Bone marrow (tissue), 2 donors: ENCODE measurements at regions not wholly inside any gene's neighbourhood (a gene's known extent, or its start where the extent isn't known, plus 50 kb on each side); places are given as distances from the start of the nearest gene placed in this dataset.
"Not testable (repeated sequence)": the region's sequence is repeated elsewhere in the genome, so short reads cannot be mapped to it uniquely, and the experiment has no call there.

Experiments
- DNase-seq, 2 donors: peaks; one replicate each; lab custom pipeline; 2025; lab: John Stamatoyannopoulos, UW

DNA sequence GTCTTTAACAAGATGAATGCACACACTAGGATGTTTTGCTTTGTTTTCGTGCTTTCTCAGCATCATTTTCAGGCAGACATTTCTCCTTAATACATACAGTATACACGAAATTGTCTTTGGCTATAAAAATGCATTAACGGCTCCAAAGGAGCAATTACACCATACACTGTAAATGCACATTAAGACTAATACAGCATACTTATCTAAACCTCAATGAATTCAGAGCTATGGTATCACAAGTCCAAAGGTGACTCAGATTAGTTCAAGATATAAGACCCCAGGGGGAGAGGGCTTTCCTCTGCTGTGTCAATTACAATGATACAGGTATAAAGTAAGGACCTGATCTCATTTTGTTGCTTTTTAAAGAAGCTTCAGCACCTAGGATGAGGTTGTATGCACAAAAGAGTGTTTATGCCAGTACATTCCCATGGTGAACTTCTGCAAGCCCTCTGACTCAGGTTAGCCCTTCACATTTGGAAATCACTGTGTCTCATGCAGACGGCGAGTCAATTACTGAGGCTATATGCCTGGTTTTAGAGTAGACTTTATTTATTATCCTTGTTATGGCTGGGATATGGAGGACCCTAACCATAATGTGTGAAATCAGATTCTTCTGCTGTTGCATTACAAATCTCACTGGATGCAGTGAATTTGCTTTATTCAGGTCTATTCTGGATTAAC, 233.3 kb downstream of the ZNF608 start:
- no peak for DNase-seq

DNA sequence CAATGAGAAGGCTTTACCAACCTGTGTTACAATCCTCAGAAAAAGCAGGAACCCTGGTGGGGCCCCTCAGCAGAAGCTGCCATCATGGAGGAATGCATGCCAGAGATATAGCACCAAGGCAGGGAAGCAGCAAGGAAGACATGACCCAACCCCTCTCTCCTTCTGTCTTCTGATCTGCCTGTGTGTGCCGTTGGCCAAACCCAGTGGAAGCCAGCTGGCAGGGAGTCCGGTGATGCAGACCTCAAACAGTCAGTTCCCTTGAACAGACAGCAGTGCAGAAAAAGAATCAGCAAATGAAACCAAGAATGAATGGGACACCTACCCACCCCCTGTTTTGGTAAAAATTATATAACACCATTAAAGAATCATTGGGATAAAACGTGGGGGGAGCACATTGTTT, 234.2 kb downstream of the ZNF608 start:
- DNase-seq: no peak

DNA sequence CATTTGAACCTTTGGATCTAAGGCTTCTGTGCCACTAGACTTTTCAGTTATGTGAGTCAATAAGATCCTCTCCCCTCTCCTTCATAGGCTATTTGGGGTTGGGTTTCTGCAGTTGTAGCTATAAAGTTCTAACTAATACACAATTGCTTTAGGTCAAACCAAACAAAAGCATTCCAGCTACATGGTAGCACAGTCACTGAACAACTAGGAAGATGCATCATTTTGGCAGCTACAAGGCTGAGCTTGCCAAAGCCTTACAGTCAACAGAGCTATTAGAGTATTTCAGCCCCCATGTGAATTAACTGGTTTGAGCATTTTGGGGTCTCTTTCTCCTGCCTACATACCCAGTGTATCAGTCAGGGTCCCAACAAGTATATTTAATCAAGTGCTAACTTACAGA, 234.6 kb downstream of the ZNF608 start:
- no peak for DNase-seq

DNA sequence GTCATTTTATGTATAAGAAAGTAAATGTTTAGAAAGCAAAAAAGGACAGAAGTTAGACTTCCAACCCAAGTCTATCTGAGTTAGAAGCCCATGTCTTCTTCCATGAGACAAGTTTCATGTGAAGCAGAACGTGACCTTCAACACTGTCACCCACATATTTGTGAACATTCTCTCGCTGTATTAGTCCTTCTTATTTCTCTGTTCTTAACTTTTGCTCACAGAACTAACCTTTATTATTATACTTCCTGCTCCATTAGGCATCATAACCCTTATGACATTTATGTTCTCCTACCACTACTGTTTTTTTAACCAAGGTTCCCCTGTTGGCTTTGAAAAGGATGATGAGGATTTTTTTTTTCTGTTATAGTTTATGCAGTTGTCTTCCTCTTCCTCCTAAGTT, 238.8 kb downstream of the ZNF608 start:
- no peak for DNase-seq

DNA sequence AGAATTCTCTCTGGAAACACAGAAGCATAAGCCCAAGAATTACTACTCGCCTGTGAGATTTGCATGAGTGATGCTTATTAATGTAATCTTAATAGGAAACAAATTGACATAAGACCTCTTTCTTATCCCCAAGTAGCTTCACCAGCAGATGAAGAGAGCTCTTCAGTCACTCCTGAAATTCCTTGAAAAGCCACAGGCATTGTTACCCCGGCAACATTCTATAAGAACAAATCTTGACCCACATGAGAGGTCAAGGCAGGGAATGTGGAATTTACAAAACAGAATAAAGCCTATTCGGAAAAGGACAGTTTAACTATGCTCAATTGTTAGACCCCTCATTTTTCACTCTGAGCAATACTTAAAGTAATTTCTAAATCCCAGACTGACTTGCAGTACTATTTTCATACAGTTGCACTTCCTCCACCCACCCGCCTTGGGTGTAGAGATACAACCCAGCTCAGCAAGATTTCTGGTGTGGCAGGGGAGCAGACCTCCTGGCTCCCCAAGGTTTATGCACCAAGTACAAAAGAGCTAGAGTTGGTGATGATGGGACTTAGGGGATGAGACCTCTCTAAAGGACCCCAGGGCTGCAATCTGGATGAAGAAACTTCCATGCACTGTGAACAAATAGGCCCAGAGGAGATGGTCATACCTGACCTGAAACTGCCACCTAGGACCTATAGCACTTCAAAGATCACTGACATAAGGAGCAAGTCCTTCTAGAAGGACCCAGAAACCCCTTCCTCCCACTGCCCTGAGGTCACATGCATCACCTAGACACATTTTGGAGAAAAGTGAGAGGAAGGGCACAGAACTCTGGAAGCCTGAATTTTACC, 242.1 kb downstream of the ZNF608 start:
- DNase-seq: no peak

DNA sequence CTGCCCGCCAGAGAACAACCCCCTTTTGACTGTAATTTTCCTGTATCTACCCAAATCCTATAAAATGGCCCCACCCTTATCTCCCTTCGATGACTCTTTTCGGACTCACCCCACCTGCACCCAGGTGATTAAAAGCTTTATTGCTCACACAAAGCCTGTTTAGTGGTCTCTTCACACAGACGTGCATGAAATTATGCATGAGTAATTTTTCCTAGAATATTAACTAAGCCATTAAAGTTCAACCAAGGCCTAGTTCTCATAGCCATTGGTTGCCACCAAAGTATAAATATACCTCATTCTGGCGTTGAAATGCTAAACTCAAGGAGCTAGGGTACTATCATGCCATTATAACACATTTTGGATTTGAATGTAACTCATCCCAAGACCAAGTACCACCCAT, 243.9 kb downstream of the ZNF608 start:
- no peak for DNase-seq

DNA sequence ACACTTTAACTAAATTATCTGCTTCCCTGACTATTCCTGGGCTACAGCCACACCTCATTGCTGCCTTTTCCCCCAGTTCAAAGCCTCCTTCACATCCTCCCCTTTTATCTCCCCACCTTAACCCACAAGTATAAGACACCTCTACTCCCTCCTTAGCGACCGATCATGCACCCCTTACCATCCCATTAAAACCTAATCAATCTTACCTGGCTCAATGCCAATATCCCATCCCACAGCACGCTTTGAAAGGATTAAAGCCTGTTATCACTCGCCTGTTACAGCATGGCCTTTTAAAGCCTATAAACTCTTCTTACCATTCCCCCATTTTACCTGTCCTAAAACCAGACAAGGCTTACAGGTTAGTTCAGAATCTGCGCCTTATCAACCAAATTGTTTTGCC, 246.6 kb downstream of the ZNF608 start:
- DNase-seq: not testable (repeated sequence)

DNA sequence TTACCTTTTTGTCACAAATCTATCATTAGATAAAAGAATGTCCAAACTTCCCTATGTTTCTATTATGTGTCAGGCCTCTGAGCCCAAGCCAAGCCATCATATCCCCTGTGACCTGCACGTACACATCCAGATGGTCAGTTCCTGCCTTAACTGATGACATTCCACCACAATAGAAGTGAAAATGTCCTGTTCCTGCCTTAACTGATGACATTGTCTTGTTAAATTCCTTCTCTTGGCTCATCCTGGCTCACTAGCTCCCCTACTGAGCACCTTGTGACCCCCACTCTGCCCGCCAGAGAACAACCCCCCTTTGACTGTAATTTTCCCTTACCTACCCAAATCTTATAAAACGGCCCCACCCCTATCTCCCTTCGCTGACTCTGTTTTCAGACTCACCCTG, 249.5 kb downstream of the ZNF608 start:
- not testable (repeated sequence) for DNase-seq

DNA sequence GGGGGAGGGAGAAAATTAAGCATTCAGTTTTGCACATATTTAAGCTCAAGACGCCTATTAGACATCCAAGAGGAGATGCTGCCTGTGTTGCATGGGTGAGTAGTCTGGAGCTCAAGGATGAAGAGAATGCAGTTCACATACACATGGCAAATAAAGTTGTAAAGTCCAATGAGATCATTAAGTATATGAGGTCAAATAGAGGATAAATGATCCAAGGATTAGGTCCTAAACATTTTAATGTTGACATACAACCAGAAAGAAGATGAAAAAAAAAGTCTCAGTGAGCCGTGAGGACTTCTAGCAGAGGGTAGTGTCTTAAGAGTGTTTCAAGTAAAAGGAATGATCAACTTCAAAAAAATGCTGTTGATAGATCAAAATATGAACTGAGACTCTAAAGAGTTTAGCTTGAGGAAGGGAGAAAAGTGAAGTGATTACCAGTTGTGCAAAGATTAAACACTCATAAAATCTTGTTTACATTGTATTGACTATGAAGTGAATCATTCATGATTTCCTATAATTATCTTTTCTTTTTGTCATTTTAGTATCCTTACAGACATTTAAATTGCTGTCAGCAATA, 251.8 kb downstream of the ZNF608 start:
- no peak for DNase-seq

DNA sequence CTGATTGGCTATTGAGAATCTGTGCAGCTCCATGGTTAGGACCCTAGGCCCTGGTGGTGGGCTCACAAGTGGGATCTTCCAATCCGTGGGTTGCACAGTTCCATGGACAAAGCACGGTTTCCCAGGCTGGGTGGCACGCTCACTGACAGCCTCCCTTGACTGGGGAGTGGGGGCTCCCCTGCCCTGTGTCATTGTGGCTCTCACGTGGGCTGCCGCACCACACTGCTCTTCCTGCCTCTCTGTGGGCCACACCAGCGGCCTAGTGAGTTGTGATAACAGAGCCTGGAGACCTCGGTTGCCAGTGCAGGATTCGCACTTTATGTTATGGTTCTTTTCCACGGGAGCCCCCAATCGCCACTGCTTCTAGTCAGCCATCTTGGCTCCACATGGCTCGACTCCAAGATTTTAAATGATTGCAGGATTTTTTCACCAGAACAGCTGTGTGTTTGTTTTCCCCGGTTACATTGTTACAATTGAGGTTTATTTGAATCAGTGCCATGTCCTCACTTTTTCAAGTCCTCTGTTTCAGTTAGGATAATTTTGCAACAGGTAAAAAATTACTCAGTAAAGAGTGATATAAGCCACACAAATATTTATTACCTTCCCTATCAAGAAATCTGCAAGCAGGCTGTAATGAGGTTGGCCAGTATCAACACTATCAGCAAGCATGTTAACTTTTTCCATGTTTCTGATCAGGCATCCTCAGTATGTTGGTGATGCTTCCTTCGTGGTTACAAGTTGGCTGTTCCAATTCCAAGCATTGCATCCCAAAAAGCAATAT, 253.8 kb downstream of the ZNF608 start:
- no peak for DNase-seq

DNA sequence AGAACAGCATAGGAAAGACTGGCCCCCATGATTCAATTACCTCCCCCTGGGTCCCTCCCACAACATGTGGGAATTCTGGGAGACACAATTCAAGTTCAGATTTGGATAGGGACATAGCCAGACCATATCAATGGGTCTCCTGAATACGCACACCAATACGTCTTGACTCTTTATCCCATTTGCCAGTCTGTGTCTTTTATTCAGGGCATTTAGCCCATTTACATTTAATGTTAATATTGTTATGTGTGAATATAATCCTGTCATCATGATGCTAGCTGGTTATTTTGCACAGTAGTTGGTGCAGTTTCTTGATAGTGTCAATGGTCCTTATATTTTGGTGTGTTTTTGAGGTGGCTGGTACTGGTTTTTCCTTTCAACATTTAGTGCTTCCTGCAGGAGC, 256.1 kb downstream of the ZNF608 start:
- DNase-seq: not testable (repeated sequence)

DNA sequence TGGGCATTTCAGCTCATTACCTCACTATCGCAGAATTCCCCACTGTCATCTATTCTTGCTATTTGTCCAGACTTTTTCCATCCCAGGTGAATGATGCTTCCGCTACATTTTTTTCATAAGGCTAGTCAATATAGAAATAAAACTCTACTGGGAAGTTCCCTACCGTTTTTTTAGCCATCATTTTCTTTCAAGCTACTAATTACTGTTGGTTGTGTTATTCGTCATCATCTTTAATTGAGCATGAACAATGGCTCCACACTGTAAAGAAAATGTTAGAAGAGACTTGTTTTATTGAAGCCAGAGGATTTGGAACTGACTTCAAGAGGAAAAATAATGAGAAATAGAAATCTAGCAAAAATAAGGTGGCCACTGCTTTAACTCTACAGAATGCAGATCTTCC, 265.0 kb downstream of the ZNF608 start:
- no peak for DNase-seq

DNA sequence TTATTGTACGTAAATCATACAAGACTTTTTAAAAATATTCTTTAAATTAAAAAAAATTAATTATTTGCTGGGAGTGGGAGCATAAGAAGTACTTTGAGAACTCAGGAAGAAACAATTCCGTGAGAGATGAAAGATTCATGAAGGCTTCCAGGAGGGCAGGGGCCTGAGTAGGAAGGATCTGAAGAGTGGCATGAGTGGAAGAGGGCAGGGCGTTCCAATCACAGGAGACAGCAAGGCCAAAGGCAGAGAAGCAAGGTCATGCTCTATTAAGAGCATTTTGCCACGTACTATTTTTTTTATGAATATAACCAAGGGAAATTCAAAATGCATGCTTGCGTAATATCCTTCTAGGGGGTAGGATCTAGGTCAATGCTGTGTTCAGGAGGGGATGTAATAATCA, 265.5 kb downstream of the ZNF608 start:
- DNase-seq: no peak

DNA sequence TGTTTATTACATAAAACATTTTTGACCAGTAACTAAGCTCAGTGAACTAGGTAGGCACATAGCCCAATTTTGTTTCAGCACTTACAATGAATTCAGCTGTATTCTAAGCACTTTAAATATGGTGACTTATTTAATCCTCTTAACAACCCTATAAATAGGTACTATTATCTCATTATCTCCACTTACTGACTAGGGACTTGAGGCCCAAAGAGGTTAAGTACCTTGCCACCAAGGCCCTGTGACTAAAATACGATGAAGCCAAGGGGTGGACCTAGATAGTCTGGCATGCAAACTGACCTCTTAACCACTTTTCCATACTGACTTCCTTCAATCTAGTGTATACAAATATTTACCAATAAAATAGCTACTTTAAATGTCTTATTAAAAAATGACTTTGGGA, 266.4 kb downstream of the ZNF608 start:
- no peak for DNase-seq

DNA sequence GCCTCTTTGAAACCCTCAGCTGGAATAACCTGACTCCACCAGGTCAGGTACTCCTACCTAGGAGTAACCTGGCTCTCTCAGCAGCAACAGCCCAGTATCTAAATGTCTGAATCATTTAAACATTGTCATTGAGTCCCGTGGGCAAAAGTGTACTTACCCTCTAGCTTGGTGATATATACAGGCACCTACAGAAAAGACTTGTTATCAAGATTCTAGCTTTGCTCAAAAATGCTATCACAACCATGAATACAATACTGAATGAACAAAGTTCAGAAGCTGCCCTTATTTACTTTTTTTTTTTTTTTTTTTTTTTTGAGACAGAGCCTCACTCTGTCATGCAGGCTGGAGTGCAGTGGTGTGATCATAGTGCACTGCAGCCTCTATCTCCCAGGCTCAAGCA, 268.2 kb downstream of the ZNF608 start:
- no peak for DNase-seq

DNA sequence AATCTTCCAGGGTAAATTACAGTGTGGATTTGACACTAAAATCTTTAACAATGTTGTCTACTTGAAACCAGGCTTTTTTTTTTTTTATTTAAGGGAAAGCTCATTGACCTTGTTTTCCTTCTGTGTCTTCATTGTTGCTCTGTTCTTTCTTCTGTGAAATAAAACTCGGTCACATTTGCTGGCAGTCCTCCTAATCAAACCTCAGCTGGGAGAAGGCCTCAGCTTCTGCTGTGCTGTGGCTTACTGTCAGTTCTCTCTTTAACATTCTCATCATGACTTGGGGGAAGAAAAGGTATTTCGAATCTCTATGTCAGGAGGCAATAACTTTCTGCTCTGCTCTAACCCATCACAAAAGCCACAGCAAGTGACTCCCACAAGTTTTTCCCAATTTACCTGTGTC, 268.9 kb downstream of the ZNF608 start:
- DNase-seq: no peak

DNA sequence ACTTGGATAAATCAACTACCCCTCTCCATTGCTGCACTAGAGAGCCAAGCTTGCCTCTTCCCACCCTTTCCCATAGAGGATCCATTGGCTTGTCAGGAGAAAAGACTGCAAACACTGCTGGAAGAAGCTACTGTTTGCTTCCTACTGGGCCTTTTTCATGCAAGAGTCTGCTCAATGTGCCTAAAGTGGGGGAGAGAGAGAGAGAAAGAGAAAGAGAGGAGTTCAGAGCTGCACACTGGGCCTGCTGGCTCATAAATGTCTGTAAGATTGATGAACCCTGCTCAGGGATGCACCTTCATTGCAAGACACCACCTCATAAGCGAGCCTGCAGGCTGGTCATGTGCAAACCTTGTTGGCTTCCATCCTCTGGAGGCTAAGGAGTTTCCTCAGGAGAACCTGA, 269.4 kb downstream of the ZNF608 start:
- DNase-seq: no peak

DNA sequence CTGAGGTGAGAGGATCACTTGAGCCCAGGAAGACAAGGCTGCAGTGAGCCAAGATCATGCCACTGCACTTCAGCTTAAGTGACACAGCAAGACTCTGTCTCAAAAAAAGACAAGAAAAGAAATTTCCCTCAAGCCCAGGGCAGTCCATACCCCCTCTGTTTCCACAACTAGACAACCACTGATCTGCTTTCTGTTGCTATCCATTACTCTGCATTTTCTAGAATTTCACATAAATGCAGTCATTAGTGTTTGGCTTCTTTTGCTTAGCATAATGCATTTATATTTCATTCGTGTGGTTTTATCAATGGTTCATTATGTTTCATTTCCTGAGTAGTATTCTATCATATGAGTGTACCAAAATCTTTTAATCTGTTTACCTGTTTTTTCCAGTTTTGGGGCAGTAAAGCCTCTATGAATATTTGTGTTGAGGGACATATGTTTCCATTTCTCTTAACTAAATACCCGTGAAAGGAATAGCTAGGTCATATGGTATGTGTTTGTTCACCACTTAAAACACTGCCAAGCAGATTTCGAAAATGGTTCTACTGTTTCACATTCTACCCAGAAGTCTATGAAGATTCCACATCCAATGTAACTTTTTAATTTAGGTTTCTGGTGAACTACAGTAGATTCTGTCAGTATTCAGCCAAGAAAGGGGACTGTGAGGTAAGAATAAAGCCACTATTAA, 271.8 kb downstream of the ZNF608 start:
- DNase-seq: no peak

DNA sequence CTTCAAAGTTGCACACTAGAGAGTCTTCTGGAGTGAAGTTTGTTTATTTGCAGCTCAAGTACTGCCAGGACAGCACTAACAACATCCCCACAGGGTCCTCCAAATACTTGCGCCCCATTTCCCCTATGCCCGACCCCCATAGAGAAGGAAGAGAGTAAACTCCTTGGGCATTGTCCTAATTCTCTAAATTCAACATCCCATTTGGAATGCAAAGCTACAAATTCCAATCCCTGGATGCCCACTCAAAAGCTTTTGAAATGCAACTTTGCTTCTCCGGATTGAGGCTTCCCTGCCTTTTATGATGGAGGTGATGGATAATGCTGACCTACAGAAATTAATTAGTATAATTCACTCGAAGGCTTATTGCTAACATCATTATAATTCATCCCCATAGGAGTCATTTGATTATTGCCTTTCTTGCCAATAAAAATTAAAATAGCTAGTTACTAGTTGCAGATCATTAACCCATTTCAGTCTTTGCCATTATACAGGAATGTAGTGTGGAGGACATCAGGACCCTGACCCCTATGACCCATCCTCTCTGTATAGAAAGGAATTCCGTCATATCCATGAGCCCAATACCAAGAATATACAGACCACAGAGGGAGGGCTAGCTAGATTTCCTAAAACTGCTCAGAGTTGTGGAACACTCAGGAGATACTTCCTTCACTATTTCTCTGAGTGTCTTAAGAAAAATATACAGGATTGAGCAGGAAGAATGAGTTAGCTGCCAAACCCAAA, 277.6 kb downstream of the ZNF608 start:
- no peak for DNase-seq

DNA sequence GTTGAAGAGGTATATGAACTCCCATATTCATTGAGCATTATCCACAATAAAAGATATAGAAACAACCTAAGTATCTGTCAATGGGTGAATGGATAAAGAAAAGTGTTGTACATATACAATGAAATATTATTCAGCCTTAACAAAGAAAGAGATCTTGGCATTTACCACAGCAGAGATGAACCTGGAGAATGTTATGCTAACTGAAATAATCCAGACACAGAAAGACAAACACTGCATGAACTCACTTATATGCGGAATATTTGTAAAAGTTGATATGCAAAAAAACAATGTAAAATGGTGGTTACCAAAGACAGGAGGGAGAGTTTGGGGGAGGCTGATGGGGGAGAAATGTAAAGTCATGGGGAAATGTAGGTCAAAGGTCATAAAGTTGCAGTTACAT, 278.7 kb downstream of the ZNF608 start:
- DNase-seq: no peak

DNA sequence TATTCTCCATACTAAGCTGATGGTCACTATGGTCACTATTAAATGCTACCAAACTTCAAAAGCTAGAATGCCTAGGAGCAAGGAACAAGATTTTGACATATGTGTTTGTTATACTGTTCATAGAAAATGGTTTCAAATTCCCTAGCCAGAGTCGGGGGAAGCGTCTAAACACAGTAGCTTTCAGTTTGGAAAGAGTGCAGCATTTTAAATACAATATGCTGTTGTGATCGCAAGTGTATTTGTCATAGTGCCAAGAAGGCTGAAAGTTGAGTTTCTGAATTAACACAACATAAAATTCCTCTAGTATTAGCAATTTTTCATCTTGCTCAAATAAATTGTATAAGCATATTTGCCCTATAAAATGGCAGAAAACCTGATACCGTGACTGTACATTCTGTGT, 280.4 kb downstream of the ZNF608 start:
- DNase-seq: no peak
